GM23338 (cell line): ENCODE measurements at regions not wholly inside any gene's neighbourhood (a gene's known extent, or its start where the extent isn't known, plus 50 kb on each side); places are given as distances from the start of the nearest gene placed in this dataset.
A peak's percentile ranks its signal among the peaks of the same experiment; 100 is the strongest.

Experiments used
- ATAC-seq: fragments of 200-7000 bp; cut with Tn5 transposase; 3 replicates; pipeline ENCODE4 v1.9.1; 2020
- DNase-seq: peaks from one replicate; pipeline ENCODE4 v3.0.0-alpha.2; 2015; ENCODE audit warnings: low spot score
- H2AFZ ChIP-seq: fragments of 200-600 bp; sonication (generic); 2 replicates; pipeline ENCODE4 v1.8.0; 2016; ENCODE audit warnings: antibody characterized with exemption, mild to moderate bottlenecking, moderate library complexity
- H3F3A ChIP-seq: fragments of 200-600 bp; sonication (generic); replicated peaks from 2 replicates; pipeline ENCODE4 v1.8.0; 2017; ENCODE audit warnings: antibody characterized with exemption, mixed run types, low read depth
- H3K27ac ChIP-seq: fragments of 200-600 bp; sonication (generic); 2 replicates; pipeline ENCODE4 v1.6.1; 2016; ENCODE audit warnings: low read depth
- H3K27me3 ChIP-seq: fragments of 200-600 bp; sonication (generic); 2 replicates; pipeline ENCODE4 v1.8.0; 2016; ENCODE audit warnings: mild to moderate bottlenecking, mixed run types, moderate library complexity; ENCODE audit not compliant: insufficient read depth
- H3K36me3 ChIP-seq: fragments of 200-600 bp; sonication (generic); 2 replicates; pipeline ENCODE4 v1.8.0; 2016; ENCODE audit warnings: mild to moderate bottlenecking; ENCODE audit not compliant: insufficient read depth
- H3K4me1 ChIP-seq: fragments of 200-600 bp; sonication (generic); 2 replicates; pipeline ENCODE4 v1.8.0; 2016; ENCODE audit warnings: mild to moderate bottlenecking, moderate library complexity; ENCODE audit not compliant: insufficient read depth
- H3K4me2 ChIP-seq: fragments of 200-600 bp; sonication (generic); 2 replicates; pipeline ENCODE4 v1.7.1; 2017; ENCODE audit warnings: mixed run types
- H3K4me3 ChIP-seq: fragments of 200-600 bp; sonication (generic); 2 replicates; pipeline ENCODE4 v1.6.1; 2016; ENCODE audit warnings: mixed run types
- H3K79me2 ChIP-seq: fragments of 200-600 bp; sonication (generic); replicated peaks from 2 replicates; pipeline ENCODE4 v1.8.0; 2017; ENCODE audit warnings: mild to moderate bottlenecking; ENCODE audit not compliant: insufficient read depth
- H3K9me2 ChIP-seq: fragments of 200-600 bp; sonication (generic); 2 replicates; pipeline ENCODE4 v1.8.0; 2017; ENCODE audit not compliant: insufficient read depth
- H4K20me1 ChIP-seq: fragments of 200-600 bp; sonication (generic); replicated peaks from 2 replicates; pipeline ENCODE4 v1.8.0; 2017; ENCODE audit warnings: mild to moderate bottlenecking; ENCODE audit not compliant: insufficient read depth
- H3K27ac Mint-ChIP-seq: 2 replicates; pipeline ENCODE4 v1.8.0; 2020; ENCODE audit warnings: inconsistent platforms, mild to moderate bottlenecking, moderate library complexity, mixed read lengths
- H3K27me3 Mint-ChIP-seq: 3 replicates; pipeline ENCODE4 v1.8.0; 2022; ENCODE audit warnings: low read depth, mild to moderate bottlenecking, moderate library complexity, mixed read lengths, inconsistent platforms; ENCODE audit not compliant: insufficient read depth, poor library complexity
- H3K36me3 Mint-ChIP-seq: 3 replicates; pipeline ENCODE4 v1.8.0; 2021; ENCODE audit warnings: low read depth, mild to moderate bottlenecking, inconsistent platforms, moderate library complexity, mixed read lengths
- H3K4me1 Mint-ChIP-seq: 3 replicates; pipeline ENCODE4 v1.8.0; 2020; ENCODE audit warnings: mild to moderate bottlenecking, inconsistent platforms, mixed read lengths
- H3K4me3 Mint-ChIP-seq: 3 replicates; pipeline ENCODE4 v1.8.0; 2021; ENCODE audit warnings: moderate library complexity, mild to moderate bottlenecking, inconsistent platforms, mixed read lengths
- H3K9me3 Mint-ChIP-seq: 3 replicates; pipeline ENCODE4 v1.8.0; 2020; ENCODE audit warnings: moderate library complexity, mild to moderate bottlenecking, inconsistent platforms, mixed read lengths
- CREB1 ChIP-seq: fragments of 250-450 bp; sonication (Bioruptor Pico); IDR thresholded peaks from 2 replicates; pipeline ENCODE4 v1.5.0; 2020; ENCODE audit warnings: low read depth, mild to moderate bottlenecking, moderate library complexity
- EZH2 ChIP-seq: fragments of 200-600 bp; sonication (generic); IDR thresholded peaks from one replicate; pipeline ENCODE4 v1.8.0; 2017; ENCODE audit warnings: antibody characterized with exemption, mild to moderate bottlenecking, low read depth; ENCODE audit not compliant: unreplicated experiment
- EZH2phosphoT487 ChIP-seq: fragments of 200-600 bp; sonication (generic); IDR thresholded peaks from one replicate; pipeline ENCODE4 v1.8.1; 2018; ENCODE audit warnings: antibody characterized with exemption; ENCODE audit not compliant: unreplicated experiment
- JUNB ChIP-seq: IDR thresholded peaks from one replicate; pipeline ENCODE4 v1.6.1; 2016; ENCODE audit warnings: antibody characterized with exemption; ENCODE audit not compliant: unreplicated experiment
- NANOG ChIP-seq: IDR thresholded peaks from 2 replicates; pipeline ENCODE4 v1.6.1; 2016; ENCODE audit warnings: antibody characterized with exemption, borderline replicate concordance
- POLR2AphosphoS5 ChIP-seq: IDR thresholded peaks from 2 replicates; pipeline ENCODE4 v1.6.1; 2016; ENCODE audit warnings: antibody characterized with exemption, low read depth
- STAT1 ChIP-seq: IDR thresholded peaks from one replicate; pipeline ENCODE4 v1.6.1; 2016; ENCODE audit warnings: antibody characterized with exemption; ENCODE audit not compliant: unreplicated experiment
- ZNF114 ChIP-seq: fragments of 250-450 bp; sonication (Bioruptor Pico); IDR thresholded peaks from 2 replicates; pipeline ENCODE4 v1.5.0; 2020; ENCODE audit warnings: mild to moderate bottlenecking, moderate library complexity
- ZNF331 ChIP-seq: fragments of 250-450 bp; sonication (Bioruptor Pico); IDR thresholded peaks from 2 replicates; pipeline ENCODE4 v1.5.0; 2020; ENCODE audit warnings: low read depth, mild to moderate bottlenecking, moderate library complexity
- TF ChIP-seq, protein P1 (sequence below): fragments of 250-450 bp; sonication (Bioruptor Pico); IDR thresholded peaks from 2 replicates; pipeline ENCODE4 v1.5.0; 2020; ENCODE audit warnings: mild to moderate bottlenecking, moderate library complexity
- TF ChIP-seq, protein P2 (sequence below): IDR thresholded peaks from 2 replicates; pipeline ENCODE4 v1.6.1; 2016; ENCODE audit warnings: antibody characterized with exemption
- TF ChIP-seq, protein P3 (sequence below), 2 experiments: fragments of 200-600 bp in 1 of 2; sonication (generic) in 1 of 2; conservative IDR thresholded peaks; 2 replicates each; pipeline versions ENCODE4 v1.5.1 to v1.6.1; 2016 to 2017; ENCODE audit warnings: antibody characterized with exemption in 2 of 2, low read depth in 2 of 2, mild to moderate bottlenecking in 2 of 2, moderate library complexity in 1 of 2
- TF ChIP-seq, protein P4 (sequence below): IDR thresholded peaks from one replicate; pipeline ENCODE4 v1.6.1; 2018; ENCODE audit warnings: antibody characterized with exemption; ENCODE audit not compliant: unreplicated experiment

DNA sequence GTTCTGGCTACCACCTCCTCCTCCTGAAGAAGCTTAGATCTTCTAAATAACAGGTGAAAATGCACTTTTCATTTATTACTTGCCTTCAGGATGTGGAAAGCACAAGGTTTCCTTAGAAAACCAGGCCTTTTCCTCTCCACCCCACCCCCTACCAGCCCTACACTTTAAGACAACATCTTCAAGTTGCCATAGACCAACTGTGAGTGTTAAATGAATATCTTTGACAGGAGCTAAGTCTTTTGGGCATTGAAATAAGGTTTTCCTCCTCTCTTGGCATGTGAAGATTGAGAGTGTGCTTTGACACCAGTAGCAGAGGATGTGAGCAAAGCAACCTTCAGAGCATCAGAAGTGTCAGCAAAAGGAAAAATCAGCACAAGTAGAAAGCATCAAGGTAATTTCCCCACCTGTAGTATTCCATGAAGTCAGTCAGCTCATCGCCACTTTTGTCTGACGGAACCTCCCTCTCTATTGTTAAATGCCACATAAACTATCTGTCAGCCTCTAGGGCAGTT, 532.3 kb upstream of the MMS22L start:
- no peak for TF ChIP-seq EZH2phosphoT487
- no peak for TF ChIP-seq STAT1
- TF ChIP-seq POLR2AphosphoS5: no peak
- TF ChIP-seq ZNF114 (CRISPR knock-in tag): no peak
- TF ChIP-seq, protein P1, sequence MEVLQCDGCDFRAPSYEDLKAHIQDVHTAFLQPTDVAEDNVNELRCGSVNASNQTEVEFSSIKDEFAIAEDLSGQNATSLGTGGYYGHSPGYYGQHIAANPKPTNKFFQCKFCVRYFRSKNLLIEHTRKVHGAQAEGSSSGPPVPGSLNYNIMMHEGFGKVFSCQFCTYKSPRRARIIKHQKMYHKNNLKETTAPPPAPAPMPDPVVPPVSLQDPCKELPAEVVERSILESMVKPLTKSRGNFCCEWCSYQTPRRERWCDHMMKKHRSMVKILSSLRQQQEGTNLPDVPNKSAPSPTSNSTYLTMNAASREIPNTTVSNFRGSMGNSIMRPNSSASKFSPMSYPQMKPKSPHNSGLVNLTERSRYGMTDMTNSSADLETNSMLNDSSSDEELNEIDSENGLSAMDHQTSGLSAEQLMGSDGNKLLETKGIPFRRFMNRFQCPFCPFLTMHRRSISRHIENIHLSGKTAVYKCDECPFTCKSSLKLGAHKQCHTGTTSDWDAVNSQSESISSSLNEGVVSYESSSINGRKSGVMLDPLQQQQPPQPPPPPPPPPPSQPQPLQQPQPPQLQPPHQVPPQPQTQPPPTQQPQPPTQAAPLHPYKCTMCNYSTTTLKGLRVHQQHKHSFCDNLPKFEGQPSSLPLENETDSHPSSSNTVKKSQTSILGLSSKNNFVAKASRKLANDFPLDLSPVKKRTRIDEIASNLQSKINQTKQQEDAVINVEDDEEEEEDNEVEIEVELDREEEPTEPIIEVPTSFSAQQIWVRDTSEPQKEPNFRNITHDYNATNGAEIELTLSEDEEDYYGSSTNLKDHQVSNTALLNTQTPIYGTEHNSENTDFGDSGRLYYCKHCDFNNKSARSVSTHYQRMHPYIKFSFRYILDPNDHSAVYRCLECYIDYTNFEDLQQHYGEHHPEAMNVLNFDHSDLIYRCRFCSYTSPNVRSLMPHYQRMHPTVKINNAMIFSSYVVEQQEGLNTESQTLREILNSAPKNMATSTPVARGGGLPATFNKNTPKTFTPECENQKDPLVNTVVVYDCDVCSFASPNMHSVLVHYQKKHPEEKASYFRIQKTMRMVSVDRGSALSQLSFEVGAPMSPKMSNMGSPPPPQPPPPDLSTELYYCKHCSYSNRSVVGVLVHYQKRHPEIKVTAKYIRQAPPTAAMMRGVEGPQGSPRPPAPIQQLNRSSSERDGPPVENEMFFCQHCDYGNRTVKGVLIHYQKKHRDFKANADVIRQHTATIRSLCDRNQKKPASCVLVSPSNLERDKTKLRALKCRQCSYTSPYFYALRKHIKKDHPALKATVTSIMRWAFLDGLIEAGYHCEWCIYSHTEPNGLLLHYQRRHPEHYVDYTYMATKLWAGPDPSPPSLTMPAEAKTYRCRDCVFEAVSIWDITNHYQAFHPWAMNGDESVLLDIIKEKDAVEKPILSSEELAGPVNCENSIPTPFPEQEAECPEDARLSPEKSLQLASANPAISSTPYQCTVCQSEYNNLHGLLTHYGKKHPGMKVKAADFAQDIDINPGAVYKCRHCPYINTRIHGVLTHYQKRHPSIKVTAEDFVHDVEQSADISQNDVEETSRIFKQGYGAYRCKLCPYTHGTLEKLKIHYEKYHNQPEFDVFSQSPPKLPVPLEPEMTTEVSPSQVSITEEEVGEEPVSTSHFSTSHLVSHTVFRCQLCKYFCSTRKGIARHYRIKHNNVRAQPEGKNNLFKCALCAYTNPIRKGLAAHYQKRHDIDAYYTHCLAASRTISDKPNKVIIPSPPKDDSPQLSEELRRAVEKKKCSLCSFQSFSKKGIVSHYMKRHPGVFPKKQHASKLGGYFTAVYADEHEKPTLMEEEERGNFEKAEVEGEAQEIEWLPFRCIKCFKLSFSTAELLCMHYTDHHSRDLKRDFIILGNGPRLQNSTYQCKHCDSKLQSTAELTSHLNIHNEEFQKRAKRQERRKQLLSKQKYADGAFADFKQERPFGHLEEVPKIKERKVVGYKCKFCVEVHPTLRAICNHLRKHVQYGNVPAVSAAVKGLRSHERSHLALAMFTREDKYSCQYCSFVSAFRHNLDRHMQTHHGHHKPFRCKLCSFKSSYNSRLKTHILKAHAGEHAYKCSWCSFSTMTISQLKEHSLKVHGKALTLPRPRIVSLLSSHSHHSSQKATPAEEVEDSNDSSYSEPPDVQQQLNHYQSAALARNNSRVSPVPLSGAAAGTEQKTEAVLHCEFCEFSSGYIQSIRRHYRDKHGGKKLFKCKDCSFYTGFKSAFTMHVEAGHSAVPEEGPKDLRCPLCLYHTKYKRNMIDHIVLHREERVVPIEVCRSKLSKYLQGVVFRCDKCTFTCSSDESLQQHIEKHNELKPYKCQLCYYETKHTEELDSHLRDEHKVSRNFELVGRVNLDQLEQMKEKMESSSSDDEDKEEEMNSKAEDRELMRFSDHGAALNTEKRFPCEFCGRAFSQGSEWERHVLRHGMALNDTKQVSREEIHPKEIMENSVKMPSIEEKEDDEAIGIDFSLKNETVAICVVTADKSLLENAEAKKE: no peak
- TF ChIP-seq, protein P2, sequence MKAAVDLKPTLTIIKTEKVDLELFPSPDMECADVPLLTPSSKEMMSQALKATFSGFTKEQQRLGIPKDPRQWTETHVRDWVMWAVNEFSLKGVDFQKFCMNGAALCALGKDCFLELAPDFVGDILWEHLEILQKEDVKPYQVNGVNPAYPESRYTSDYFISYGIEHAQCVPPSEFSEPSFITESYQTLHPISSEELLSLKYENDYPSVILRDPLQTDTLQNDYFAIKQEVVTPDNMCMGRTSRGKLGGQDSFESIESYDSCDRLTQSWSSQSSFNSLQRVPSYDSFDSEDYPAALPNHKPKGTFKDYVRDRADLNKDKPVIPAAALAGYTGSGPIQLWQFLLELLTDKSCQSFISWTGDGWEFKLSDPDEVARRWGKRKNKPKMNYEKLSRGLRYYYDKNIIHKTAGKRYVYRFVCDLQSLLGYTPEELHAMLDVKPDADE: no peak
- TF ChIP-seq, protein P3, sequence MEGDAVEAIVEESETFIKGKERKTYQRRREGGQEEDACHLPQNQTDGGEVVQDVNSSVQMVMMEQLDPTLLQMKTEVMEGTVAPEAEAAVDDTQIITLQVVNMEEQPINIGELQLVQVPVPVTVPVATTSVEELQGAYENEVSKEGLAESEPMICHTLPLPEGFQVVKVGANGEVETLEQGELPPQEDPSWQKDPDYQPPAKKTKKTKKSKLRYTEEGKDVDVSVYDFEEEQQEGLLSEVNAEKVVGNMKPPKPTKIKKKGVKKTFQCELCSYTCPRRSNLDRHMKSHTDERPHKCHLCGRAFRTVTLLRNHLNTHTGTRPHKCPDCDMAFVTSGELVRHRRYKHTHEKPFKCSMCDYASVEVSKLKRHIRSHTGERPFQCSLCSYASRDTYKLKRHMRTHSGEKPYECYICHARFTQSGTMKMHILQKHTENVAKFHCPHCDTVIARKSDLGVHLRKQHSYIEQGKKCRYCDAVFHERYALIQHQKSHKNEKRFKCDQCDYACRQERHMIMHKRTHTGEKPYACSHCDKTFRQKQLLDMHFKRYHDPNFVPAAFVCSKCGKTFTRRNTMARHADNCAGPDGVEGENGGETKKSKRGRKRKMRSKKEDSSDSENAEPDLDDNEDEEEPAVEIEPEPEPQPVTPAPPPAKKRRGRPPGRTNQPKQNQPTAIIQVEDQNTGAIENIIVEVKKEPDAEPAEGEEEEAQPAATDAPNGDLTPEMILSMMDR (conservative IDR thresholded peaks at IDR 0.05; ENCODE audit: low read depth in 2 of 2): no peak
- TF ChIP-seq NANOG: no peak
- no peak for TF ChIP-seq CREB1 (CRISPR knock-in tag)
- no peak for TF ChIP-seq ZNF331
- no peak for TF ChIP-seq JUNB
- TF ChIP-seq, protein P4, sequence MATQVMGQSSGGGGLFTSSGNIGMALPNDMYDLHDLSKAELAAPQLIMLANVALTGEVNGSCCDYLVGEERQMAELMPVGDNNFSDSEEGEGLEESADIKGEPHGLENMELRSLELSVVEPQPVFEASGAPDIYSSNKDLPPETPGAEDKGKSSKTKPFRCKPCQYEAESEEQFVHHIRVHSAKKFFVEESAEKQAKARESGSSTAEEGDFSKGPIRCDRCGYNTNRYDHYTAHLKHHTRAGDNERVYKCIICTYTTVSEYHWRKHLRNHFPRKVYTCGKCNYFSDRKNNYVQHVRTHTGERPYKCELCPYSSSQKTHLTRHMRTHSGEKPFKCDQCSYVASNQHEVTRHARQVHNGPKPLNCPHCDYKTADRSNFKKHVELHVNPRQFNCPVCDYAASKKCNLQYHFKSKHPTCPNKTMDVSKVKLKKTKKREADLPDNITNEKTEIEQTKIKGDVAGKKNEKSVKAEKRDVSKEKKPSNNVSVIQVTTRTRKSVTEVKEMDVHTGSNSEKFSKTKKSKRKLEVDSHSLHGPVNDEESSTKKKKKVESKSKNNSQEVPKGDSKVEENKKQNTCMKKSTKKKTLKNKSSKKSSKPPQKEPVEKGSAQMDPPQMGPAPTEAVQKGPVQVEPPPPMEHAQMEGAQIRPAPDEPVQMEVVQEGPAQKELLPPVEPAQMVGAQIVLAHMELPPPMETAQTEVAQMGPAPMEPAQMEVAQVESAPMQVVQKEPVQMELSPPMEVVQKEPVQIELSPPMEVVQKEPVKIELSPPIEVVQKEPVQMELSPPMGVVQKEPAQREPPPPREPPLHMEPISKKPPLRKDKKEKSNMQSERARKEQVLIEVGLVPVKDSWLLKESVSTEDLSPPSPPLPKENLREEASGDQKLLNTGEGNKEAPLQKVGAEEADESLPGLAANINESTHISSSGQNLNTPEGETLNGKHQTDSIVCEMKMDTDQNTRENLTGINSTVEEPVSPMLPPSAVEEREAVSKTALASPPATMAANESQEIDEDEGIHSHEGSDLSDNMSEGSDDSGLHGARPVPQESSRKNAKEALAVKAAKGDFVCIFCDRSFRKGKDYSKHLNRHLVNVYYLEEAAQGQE: no peak
- no peak for TF ChIP-seq EZH2
- Mint-ChIP-seq H3K27ac (no peak overlapping the region), H3K36me3 (no peaks in the 10 kb centered on the region), H3K27me3 (peaks cover 1% of the 10 kb centered on the region), H3K9me3 (no peaks in the 10 kb centered on the region), H3K4me1 (peaks cover 45% of the 10 kb centered on the region), H3K4me3 (no peak overlapping the region)
- Histone ChIP-seq H3K27ac (peak overlapping the region; percentile 65), H3K36me3 (no peaks in the 10 kb centered on the region; the same call in 1 of the 2 replicates), H3K79me2 (no peaks in the 10 kb centered on the region), H2AFZ (no peak overlapping the region), H3K4me1 (peaks cover 51% of the 10 kb centered on the region), H3K9me2 (no peaks in the 10 kb centered on the region), H3K27me3 (no peaks in the 10 kb centered on the region), H3F3A (no peaks in the 10 kb centered on the region), H3K4me3 (no peak overlapping the region), H3K4me2 (no peak overlapping the region), H4K20me1 (no peaks in the 10 kb centered on the region)
- ATAC-seq: no peak; the same call in 2 of the 3 replicates
- no peak for DNase-seq
